HG02938 (cell line): ENCODE measurements at regions not wholly inside any gene's neighbourhood (a gene's known extent, or its start where the extent isn't known, plus 50 kb on each side); places are given as distances from the start of the nearest gene placed in this dataset.
"Not testable (repeated sequence)": the region's sequence is repeated elsewhere in the genome, so short reads cannot be mapped to it uniquely, and the experiment has no call there.

Source experiments
- ATAC-seq: cut with Tn5 transposase; IDR thresholded peaks from one replicate; pipeline ENCODE4 v1.9.1; 2021; ENCODE audit warnings: mild to moderate bottlenecking, moderate library complexity; ENCODE audit not compliant: unreplicated experiment

- ATAC-seq = not testable (repeated sequence)
Measured at GRCh38 chr2:87196720-87197388, 175.2 kb upstream of the PLGLB1 start.

DNA sequence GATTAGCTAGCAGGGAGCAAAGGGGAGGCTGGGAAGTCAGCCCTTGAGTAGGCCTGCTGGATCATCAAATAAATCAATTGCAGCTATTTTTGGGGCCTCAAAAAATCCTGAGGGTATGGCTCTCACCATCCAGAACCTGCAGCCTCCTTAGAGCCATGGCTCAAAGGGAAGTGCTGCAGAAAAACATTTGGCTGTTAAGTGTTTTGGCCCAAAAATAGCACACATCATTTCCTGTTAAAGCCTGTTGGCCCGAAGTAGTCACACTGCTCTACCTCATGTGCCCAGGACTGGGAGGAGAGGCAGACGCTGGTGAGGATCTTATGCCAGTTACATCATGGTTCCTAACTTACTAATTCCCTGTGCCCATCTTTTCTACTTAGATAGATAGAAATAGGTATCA, 176.8 kb upstream of the PLGLB1 start:
- ATAC-seq = not testable (repeated sequence)

DNA sequence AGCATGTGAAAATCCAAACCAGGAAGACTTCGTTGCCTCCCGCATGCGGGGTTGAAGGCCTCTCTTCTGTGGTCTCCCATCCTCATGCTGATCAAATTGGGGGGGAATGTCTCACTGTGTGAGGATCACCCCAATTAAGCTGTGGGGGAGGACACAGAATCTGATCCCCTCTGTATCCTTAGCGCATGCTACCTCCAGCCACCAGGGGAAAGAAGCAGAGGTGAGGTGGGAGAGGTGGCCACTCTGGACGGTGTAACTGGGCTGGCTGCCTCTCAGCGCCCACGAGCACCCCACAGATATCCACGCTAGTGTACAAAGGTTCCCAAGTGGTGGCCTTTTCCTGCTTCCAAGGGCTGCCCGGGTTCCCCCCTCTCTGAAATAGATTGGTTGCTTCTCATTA, 177.6 kb upstream of the PLGLB1 start:
- ATAC-seq = not testable (repeated sequence)

- ATAC-seq = not testable (repeated sequence)
Measured at GRCh38 chr2:87204569-87205147, 183.0 kb upstream of the PLGLB1 start.

DNA sequence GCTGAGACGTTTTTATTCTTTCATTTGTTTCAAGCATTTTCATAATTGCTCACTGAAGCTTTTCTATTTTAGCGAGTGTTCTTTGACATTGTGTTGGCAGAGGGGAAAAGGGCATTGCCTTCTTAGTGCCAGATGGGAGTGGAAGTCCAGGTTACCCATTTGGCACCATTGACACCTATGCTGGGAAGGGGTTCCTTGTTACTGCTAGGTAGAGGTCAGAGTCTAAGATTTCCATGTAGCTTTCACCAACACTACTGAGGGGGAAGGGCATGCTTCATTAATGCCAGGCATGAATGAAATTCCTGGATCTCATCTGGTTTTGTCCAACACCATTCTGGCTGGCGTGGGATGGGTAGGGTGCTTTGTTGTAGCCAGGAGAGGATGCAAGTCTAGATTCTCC, 191.3 kb upstream of the PLGLB1 start:
- ATAC-seq = not testable (repeated sequence)

GRCh38 chr2:87217005-87217404, 195.4 kb upstream of the PLGLB1 start:
- ATAC-seq = not testable (repeated sequence)

- not testable (repeated sequence) for ATAC-seq
Measured at GRCh38 chr2:87217741-87218410, 196.2 kb upstream of the PLGLB1 start.

DNA sequence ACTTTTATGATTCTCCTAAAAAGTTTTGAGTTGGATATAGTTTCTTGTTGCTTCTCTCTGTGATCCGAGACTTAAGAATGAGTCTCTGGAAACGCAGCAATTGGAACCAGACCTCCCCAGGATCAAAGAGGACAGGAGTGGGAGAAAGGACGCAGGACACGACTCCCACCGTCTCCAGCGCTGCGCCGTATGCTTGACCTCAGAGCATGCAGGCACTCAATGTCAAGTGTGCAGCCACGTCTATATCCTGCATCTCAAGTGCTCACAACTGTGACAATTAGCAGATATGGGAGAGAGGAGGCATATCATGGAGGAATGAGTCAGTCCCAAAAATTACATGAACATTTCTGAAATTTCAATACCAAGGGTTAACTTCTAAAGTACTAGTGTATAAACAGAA, 199.0 kb upstream of the PLGLB1 start:
- not testable (repeated sequence) for ATAC-seq

DNA sequence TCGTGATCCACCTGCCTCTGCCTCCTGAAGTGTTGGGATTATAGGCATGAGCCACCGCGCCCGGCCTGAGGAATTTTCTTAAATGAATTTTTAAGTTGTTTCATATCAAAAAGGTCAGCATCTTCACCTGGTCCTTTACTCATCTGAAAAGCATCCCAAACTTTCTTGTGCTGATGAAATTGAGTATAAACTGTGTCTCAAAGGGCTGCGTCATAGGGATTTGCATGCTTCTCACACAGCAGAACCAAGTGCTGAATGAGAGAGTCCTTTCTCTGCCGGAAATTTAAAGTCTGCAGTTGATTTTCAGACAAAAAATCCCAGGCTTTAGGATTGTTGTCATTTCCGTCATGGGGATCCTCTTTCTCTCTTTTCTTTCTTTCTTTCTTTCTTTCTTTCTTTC, 200.5 kb upstream of the PLGLB1 start:
- not testable (repeated sequence) for ATAC-seq

- ATAC-seq = not testable (repeated sequence)
Measured at GRCh38 chr2:87223873-87224272, 202.2 kb upstream of the PLGLB1 start.

- ATAC-seq = not testable (repeated sequence)
Measured at GRCh38 chr2:87229091-87229689, 207.5 kb upstream of the PLGLB1 start.

DNA sequence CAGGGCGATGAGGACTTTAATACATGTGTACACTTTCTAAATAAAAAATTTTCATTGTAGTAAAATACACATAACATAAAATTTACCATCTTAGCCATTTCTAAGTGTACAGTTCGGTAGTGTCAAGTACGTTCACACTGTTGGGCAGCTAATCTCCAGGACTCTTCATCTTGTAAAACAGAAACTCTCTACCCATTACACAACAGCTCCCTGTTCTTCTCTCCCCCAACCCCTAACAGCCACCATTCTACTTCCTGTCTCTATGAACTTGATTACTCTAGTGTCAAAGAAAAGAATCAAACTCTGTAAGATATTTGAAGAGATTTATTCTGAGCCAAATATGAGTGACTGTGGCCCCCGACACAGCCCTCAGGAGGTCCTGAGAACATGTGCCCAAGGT, 208.3 kb upstream of the PLGLB1 start:
- not testable (repeated sequence) for ATAC-seq

DNA sequence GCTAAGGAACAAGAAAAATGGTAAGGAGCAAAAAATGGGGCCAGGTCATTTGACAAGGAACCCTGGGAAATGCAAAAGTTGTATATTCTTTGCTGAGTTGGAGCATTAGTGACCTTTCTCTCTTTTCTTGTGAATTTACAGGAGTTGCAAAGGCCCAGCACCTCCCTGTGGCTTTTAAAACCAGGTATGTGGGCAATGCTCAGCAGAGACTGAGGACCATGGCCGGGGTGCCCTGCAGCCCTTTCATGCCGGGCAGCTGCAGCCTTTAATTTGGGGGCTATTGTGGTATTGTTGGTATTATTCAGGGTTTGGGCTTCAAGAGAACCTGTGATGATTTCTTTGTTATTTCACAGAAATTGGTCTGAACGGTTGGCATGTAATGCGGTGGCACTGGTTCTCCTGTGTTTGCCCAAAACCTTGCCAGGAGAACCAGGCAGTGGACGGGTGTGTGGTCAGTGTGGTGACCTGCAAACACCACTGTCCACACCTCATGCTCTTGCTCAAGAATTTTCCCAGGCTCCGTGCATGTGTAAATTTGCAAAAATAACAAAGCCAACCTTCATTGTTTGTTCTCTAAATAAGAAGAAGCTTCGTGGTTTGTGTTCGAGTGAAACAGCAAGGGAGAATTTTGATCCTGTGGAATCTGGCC, 213.8 kb upstream of the PLGLB1 start:
- not testable (repeated sequence) for ATAC-seq

- ATAC-seq = not testable (repeated sequence)
Measured at GRCh38 chr2:87237570-87238336, 216.1 kb upstream of the PLGLB1 start.

- ATAC-seq = not testable (repeated sequence)
Measured at GRCh38 chr2:87239558-87240215, 218.0 kb upstream of the PLGLB1 start.

GRCh38 chr2:87246066-87246717, 224.5 kb upstream of the PLGLB1 start:
- not testable (repeated sequence) for ATAC-seq

DNA sequence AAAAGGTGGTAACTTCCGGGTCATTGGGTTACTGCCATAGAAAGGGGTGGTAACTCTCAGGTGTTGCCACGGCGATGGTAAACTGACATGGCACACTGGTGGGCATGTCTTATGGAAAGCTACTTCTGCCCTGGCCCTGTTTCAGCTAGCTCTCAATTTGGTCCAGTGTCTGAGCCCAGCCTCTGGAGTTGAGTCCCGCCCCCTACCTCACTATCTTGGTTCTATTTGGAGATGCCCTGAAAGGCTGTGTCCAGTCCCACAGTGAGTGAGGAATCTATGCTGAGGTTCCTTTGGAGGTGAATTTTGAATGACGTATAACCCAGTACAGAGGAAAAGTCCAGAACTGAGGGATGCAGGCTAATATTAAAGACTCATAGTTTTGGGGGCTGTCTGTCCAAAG, 230.4 kb upstream of the PLGLB1 start:
- ATAC-seq = not testable (repeated sequence)

DNA sequence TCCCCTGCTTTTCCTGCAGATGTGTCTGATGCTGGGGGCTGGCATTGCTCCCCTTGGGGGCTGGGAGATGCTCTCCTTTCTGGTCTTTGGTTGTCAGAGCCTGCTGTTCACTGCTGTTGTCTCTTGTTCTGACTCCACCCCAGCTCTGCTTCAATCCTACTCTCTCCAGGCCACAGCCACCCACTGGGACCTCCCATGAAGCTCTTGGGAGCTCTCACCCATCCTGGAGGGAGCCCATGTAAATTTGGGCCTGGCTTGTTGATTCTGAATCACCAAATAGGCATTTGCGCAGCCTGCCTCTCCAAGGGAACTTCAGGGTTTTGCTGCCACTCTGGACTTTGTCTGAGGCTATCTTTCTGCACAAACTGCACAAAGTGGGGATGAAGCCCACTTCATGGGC, 232.9 kb upstream of the PLGLB1 start:
- ATAC-seq = not testable (repeated sequence)

GRCh38 chr2:87255410-87255809, 233.8 kb upstream of the PLGLB1 start:
- ATAC-seq = not testable (repeated sequence)
